ENCODE measurements at regions not wholly inside any gene's neighbourhood (a gene's known extent, or its start where the extent isn't known, plus 50 kb on each side); places are given as distances from the start of the nearest gene placed in this dataset.

- Histone ChIP-seq H3K4me1 (ENCODE audit: control insufficient read depth, insufficient read depth, low read length) (no peaks in the 10 kb centered on the region), H3K9ac (ENCODE audit: extremely low read depth, low read length, poor library complexity, severe bottlenecking) (no peak overlapping the region), H3K4me3 (ENCODE audit: low read length) (no peak overlapping the region), H3K9me3 (ENCODE audit: control insufficient read depth, low read length) (no peaks in the 10 kb centered on the region), H3K27me3 (ENCODE audit: control insufficient read depth, insufficient read depth, low read length, poor library complexity, severe bottlenecking) (no peaks in the 10 kb centered on the region), H3K27ac (ENCODE audit: low read depth, low read length) (no peak overlapping the region), H3K36me3 (ENCODE audit: control insufficient read depth, insufficient read depth, low read length) (no peaks in the 10 kb centered on the region)
- Mint-ChIP-seq H3K27me3 (ENCODE audit: insufficient read depth) (no peaks in the 10 kb centered on the region), H3K9me3 (no peaks in the 10 kb centered on the region), H3K4me3 (no peak overlapping the region), H3K4me1 (no peaks in the 10 kb centered on the region), H3K36me3 (ENCODE audit: low read depth) (no peaks in the 10 kb centered on the region), H3K27ac (no peak overlapping the region)
- 75 to 91% methylated on average over 1 to 3 of the region's 3 CpGs for WGBS, 2 experiments (ENCODE audit: insufficient coverage in 1 of 2, insufficient read length in 1 of 2)
- no peak for TF ChIP-seq CTCF (conservative IDR thresholded peaks at IDR 0.05)
- no peak for DNase-seq
These were observed 147.5 kb upstream of the SYNDIG1 start for GRCh38 chr20:24321973-24322372.

GRCh38 chr20:24318569-24319352, 150.7 kb upstream of the SYNDIG1 start:
- no peaks in the 10 kb centered on the region for H3K4me1 Mint-ChIP-seq
- no peaks in the 10 kb centered on the region for H3K9me3 Mint-ChIP-seq
- H3K36me3 Mint-ChIP-seq (ENCODE audit: low read depth) = no peaks in the 10 kb centered on the region
- peaks cover 2% of the 10 kb centered on the region for H3K27me3 Mint-ChIP-seq (ENCODE audit: insufficient read depth)
- no peak for DNase-seq
- no peak overlapping the region for H3K4me3 ChIP-seq (ENCODE audit: low read length)
- H3K27me3 ChIP-seq (ENCODE audit: control insufficient read depth, insufficient read depth, low read length, poor library complexity, severe bottlenecking) = no peaks in the 10 kb centered on the region
- H3K9ac ChIP-seq (ENCODE audit: extremely low read depth, low read length, poor library complexity, severe bottlenecking) = no peak overlapping the region
- 89 to 90% methylated on average over 10 to 15 of the region's 15 CpGs for WGBS, 2 experiments (ENCODE audit: insufficient coverage in 1 of 2, insufficient read length in 1 of 2)
- H3K27ac Mint-ChIP-seq = no peak overlapping the region
- H3K4me1 ChIP-seq (ENCODE audit: control insufficient read depth, insufficient read depth, low read length) = no peaks in the 10 kb centered on the region
- H3K27ac ChIP-seq (ENCODE audit: low read depth, low read length) = no peak overlapping the region
- H3K4me3 Mint-ChIP-seq = no peak overlapping the region
- no peaks in the 10 kb centered on the region for H3K9me3 ChIP-seq (ENCODE audit: control insufficient read depth, low read length)
- TF ChIP-seq CTCF (conservative IDR thresholded peaks at IDR 0.05) = no peak
- no peaks in the 10 kb centered on the region for H3K36me3 ChIP-seq (ENCODE audit: control insufficient read depth, insufficient read depth, low read length)

DNA sequence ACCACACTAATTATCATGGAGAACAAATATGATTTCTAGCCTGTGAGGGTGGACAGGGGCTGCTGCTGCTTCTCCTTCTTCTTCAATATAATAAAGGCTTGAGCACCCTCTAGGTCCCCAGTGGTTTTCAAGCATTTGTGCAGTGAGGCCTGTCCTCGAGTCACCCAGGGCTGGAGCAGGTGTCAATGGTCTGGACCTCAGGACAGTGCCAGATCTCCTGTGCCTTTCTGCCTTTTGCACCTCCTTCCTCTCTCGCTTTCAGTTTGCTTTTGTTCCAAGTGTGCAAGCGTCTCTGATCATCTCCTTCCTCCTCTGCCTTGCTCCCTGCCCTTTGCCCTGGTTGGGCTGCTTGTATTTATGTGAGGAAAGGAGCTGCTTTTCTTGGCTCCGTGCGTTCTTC, 152.2 kb upstream of the SYNDIG1 start:
- DNase-seq = no peak
- Mint-ChIP-seq H3K4me3 (no peak overlapping the region), H3K27ac (no peak overlapping the region), H3K27me3 (ENCODE audit: insufficient read depth) (peaks cover 10% of the 10 kb centered on the region), H3K9me3 (no peaks in the 10 kb centered on the region), H3K4me1 (no peaks in the 10 kb centered on the region), H3K36me3 (ENCODE audit: low read depth) (no peaks in the 10 kb centered on the region)
- Histone ChIP-seq H3K36me3 (ENCODE audit: control insufficient read depth, insufficient read depth, low read length) (no peaks in the 10 kb centered on the region), H3K4me3 (ENCODE audit: low read length) (no peak overlapping the region), H3K27me3 (ENCODE audit: control insufficient read depth, insufficient read depth, low read length, poor library complexity, severe bottlenecking) (no peaks in the 10 kb centered on the region), H3K9me3 (ENCODE audit: control insufficient read depth, low read length) (no peaks in the 10 kb centered on the region), H3K4me1 (ENCODE audit: control insufficient read depth, insufficient read depth, low read length) (no peaks in the 10 kb centered on the region), H3K27ac (ENCODE audit: low read depth, low read length) (no peak overlapping the region), H3K9ac (ENCODE audit: extremely low read depth, low read length, poor library complexity, severe bottlenecking) (no peak overlapping the region)
- WGBS, 2 experiments (ENCODE audit: insufficient coverage in 1 of 2, insufficient read length in 1 of 2) = 92 to 93% methylated on average over 1 to 5 of the region's 5 CpGs
- no peak for TF ChIP-seq CTCF (conservative IDR thresholded peaks at IDR 0.05)
